ENCODE measurements at regions not wholly inside any gene's neighbourhood (a gene's known extent, or its start where the extent isn't known, plus 50 kb on each side); places are given as distances from the start of the nearest gene placed in this dataset.

GRCh38 chr14:61965030-61965745 is 203.0 kb downstream of the SNAPC1 start:
- Mint-ChIP-seq H3K36me3 (ENCODE audit: insufficient read depth) (no peaks in the 10 kb centered on the region), H3K9me3 (no peaks in the 10 kb centered on the region), H3K27ac (ENCODE audit: low read depth) (no peak overlapping the region), H3K4me3 (no peak overlapping the region), H3K4me1 (no peaks in the 10 kb centered on the region), H3K27me3 (peaks cover 39% of the 10 kb centered on the region)
- no peak for ATAC-seq (replicated peaks; ENCODE audit: extremely low read depth, poor library complexity, severe bottlenecking)
- DNase-seq (ENCODE audit: low spot score in 2 of 2): no peak

GRCh38 chr14:61968207-61968606 is 206.0 kb downstream of the SNAPC1 start:
- no peaks in the 10 kb centered on the region for H3K36me3 Mint-ChIP-seq (ENCODE audit: insufficient read depth)
- H3K27me3 Mint-ChIP-seq: peaks cover 11% of the 10 kb centered on the region
- no peak overlapping the region for H3K27ac Mint-ChIP-seq (ENCODE audit: low read depth)
- H3K9me3 Mint-ChIP-seq: no peaks in the 10 kb centered on the region
- H3K4me1 Mint-ChIP-seq: no peaks in the 10 kb centered on the region
- ATAC-seq (replicated peaks; ENCODE audit: extremely low read depth, poor library complexity, severe bottlenecking): no peak
- no peak for DNase-seq (ENCODE audit: low spot score in 2 of 2)
- no peak overlapping the region for H3K4me3 Mint-ChIP-seq

GRCh38 chr14:61972711-61973110 is 210.5 kb downstream of the SNAPC1 start:
- no peak overlapping the region for H3K4me3 Mint-ChIP-seq

GRCh38 chr14:61973981-61974380 is 211.8 kb downstream of the SNAPC1 start:
- DNase-seq (ENCODE audit: low spot score in 2 of 2) (no peak), ATAC-seq (replicated peaks; ENCODE audit: extremely low read depth, poor library complexity, severe bottlenecking) (no peak)
- Mint-ChIP-seq H3K27ac (ENCODE audit: low read depth) (no peak overlapping the region), H3K4me1 (no peaks in the 10 kb centered on the region), H3K4me3 (no peak overlapping the region), H3K9me3 (peaks cover 13% of the 10 kb centered on the region), H3K36me3 (ENCODE audit: insufficient read depth) (no peaks in the 10 kb centered on the region), H3K27me3 (peaks cover 12% of the 10 kb centered on the region)

More at GRCh38 chr14:61972711-61973110, 210.5 kb downstream of the SNAPC1 start:
- no peaks in the 10 kb centered on the region for H3K4me1 Mint-ChIP-seq
- DNase-seq (ENCODE audit: low spot score in 2 of 2): no peak
- no peak overlapping the region for H3K27ac Mint-ChIP-seq (ENCODE audit: low read depth)
- H3K27me3 Mint-ChIP-seq: peaks cover 12% of the 10 kb centered on the region
- no peaks in the 10 kb centered on the region for H3K36me3 Mint-ChIP-seq (ENCODE audit: insufficient read depth)
- ATAC-seq (replicated peaks; ENCODE audit: extremely low read depth, poor library complexity, severe bottlenecking): no peak
- H3K9me3 Mint-ChIP-seq: peaks cover 13% of the 10 kb centered on the region

- Mint-ChIP-seq H3K36me3 (ENCODE audit: insufficient read depth) (no peaks in the 10 kb centered on the region), H3K4me3 (no peak overlapping the region), H3K4me1 (no peaks in the 10 kb centered on the region), H3K27me3 (peaks cover 12% of the 10 kb centered on the region), H3K9me3 (peaks cover 13% of the 10 kb centered on the region), H3K27ac (ENCODE audit: low read depth) (no peak overlapping the region)
- DNase-seq (ENCODE audit: low spot score in 2 of 2) (no peak), ATAC-seq (replicated peaks; ENCODE audit: extremely low read depth, poor library complexity, severe bottlenecking) (no peak)
Observed at GRCh38 chr14:61977217-61977616, 215.0 kb downstream of the SNAPC1 start.

- H3K9me3 Mint-ChIP-seq: no peaks in the 10 kb centered on the region
- H3K27me3 Mint-ChIP-seq: no peaks in the 10 kb centered on the region
- H3K4me3 Mint-ChIP-seq: no peak overlapping the region
- H3K27ac Mint-ChIP-seq (ENCODE audit: low read depth): no peak overlapping the region
- no peaks in the 10 kb centered on the region for H3K36me3 Mint-ChIP-seq (ENCODE audit: insufficient read depth)
- ATAC-seq (replicated peaks; ENCODE audit: extremely low read depth, poor library complexity, severe bottlenecking) (no peak), DNase-seq (ENCODE audit: low spot score in 2 of 2) (no peak)
- no peaks in the 10 kb centered on the region for H3K4me1 Mint-ChIP-seq
Observed at GRCh38 chr14:61988240-61988639, 226.0 kb downstream of the SNAPC1 start.

GRCh38 chr14:61992139-61992538 is 229.9 kb downstream of the SNAPC1 start:
- no peaks in the 10 kb centered on the region for H3K9me3 Mint-ChIP-seq
- no peaks in the 10 kb centered on the region for H3K4me1 Mint-ChIP-seq
- no peaks in the 10 kb centered on the region for H3K27me3 Mint-ChIP-seq
- no peak overlapping the region for H3K4me3 Mint-ChIP-seq
- no peaks in the 10 kb centered on the region for H3K36me3 Mint-ChIP-seq (ENCODE audit: insufficient read depth)
- no peak overlapping the region for H3K27ac Mint-ChIP-seq (ENCODE audit: low read depth)
- DNase-seq (ENCODE audit: low spot score in 2 of 2) (no peak), ATAC-seq (replicated peaks; ENCODE audit: extremely low read depth, poor library complexity, severe bottlenecking) (no peak)

- Mint-ChIP-seq H3K4me1 (no peaks in the 10 kb centered on the region), H3K36me3 (ENCODE audit: insufficient read depth) (no peaks in the 10 kb centered on the region), H3K27me3 (no peaks in the 10 kb centered on the region), H3K4me3 (no peak overlapping the region), H3K27ac (ENCODE audit: low read depth) (no peak overlapping the region), H3K9me3 (no peaks in the 10 kb centered on the region)
- DNase-seq (ENCODE audit: low spot score in 2 of 2): no peak
- no peak for ATAC-seq (replicated peaks; ENCODE audit: extremely low read depth, poor library complexity, severe bottlenecking)
Observed at GRCh38 chr14:61992926-61993325, 230.7 kb downstream of the SNAPC1 start.

GRCh38 chr14:61994589-61994988 is 232.4 kb downstream of the SNAPC1 start:
- no peaks in the 10 kb centered on the region for H3K27me3 Mint-ChIP-seq
- no peaks in the 10 kb centered on the region for H3K36me3 Mint-ChIP-seq (ENCODE audit: insufficient read depth)
- no peak overlapping the region for H3K27ac Mint-ChIP-seq (ENCODE audit: low read depth)
- ATAC-seq (replicated peaks; ENCODE audit: extremely low read depth, poor library complexity, severe bottlenecking) (no peak), DNase-seq (ENCODE audit: low spot score in 2 of 2) (no peak)
- no peaks in the 10 kb centered on the region for H3K4me1 Mint-ChIP-seq
- no peak overlapping the region for H3K4me3 Mint-ChIP-seq
- no peaks in the 10 kb centered on the region for H3K9me3 Mint-ChIP-seq

- H3K4me1 Mint-ChIP-seq: no peaks in the 10 kb centered on the region
- DNase-seq (ENCODE audit: low spot score in 2 of 2): no peak
- H3K27me3 Mint-ChIP-seq: peaks cover 7% of the 10 kb centered on the region
- no peaks in the 10 kb centered on the region for H3K9me3 Mint-ChIP-seq
- H3K36me3 Mint-ChIP-seq (ENCODE audit: insufficient read depth): no peaks in the 10 kb centered on the region
- H3K4me3 Mint-ChIP-seq: no peak overlapping the region
- no peak for ATAC-seq (replicated peaks; ENCODE audit: extremely low read depth, poor library complexity, severe bottlenecking)
- no peak overlapping the region for H3K27ac Mint-ChIP-seq (ENCODE audit: low read depth)
Observed at GRCh38 chr14:61996753-61997152, 234.5 kb downstream of the SNAPC1 start.

GRCh38 chr14:61997161-61997560 is 234.9 kb downstream of the SNAPC1 start:
- Mint-ChIP-seq H3K9me3 (no peaks in the 10 kb centered on the region), H3K4me1 (no peaks in the 10 kb centered on the region), H3K4me3 (no peak overlapping the region), H3K27ac (ENCODE audit: low read depth) (no peak overlapping the region), H3K27me3 (peaks cover 11% of the 10 kb centered on the region), H3K36me3 (ENCODE audit: insufficient read depth) (no peaks in the 10 kb centered on the region)
- no peak for DNase-seq (ENCODE audit: low spot score in 2 of 2)
- no peak for ATAC-seq (replicated peaks; ENCODE audit: extremely low read depth, poor library complexity, severe bottlenecking)

GRCh38 chr14:62001963-62002362 is 239.7 kb downstream of the SNAPC1 start:
- Mint-ChIP-seq H3K36me3 (ENCODE audit: insufficient read depth) (no peaks in the 10 kb centered on the region), H3K4me3 (no peak overlapping the region), H3K27me3 (peaks cover 31% of the 10 kb centered on the region), H3K4me1 (no peaks in the 10 kb centered on the region), H3K27ac (ENCODE audit: low read depth) (no peak overlapping the region), H3K9me3 (no peaks in the 10 kb centered on the region)
- ATAC-seq (replicated peaks; ENCODE audit: extremely low read depth, poor library complexity, severe bottlenecking): no peak
- DNase-seq (ENCODE audit: low spot score in 2 of 2): no peak

- DNase-seq (ENCODE audit: low spot score in 2 of 2) (no peak), ATAC-seq (replicated peaks; ENCODE audit: extremely low read depth, poor library complexity, severe bottlenecking) (no peak)
- H3K9me3 Mint-ChIP-seq: no peaks in the 10 kb centered on the region
- no peaks in the 10 kb centered on the region for H3K4me1 Mint-ChIP-seq
- H3K36me3 Mint-ChIP-seq (ENCODE audit: insufficient read depth): no peaks in the 10 kb centered on the region
- peaks cover 31% of the 10 kb centered on the region for H3K27me3 Mint-ChIP-seq
- no peak overlapping the region for H3K4me3 Mint-ChIP-seq
- H3K27ac Mint-ChIP-seq (ENCODE audit: low read depth): no peak overlapping the region
Observed at GRCh38 chr14:62002642-62003041, 240.4 kb downstream of the SNAPC1 start.

All from central memory CD8-positive, alpha-beta T cell (primary cell).